ENCODE measurements at regions not wholly inside any gene's neighbourhood (a gene's known extent, or its start where the extent isn't known, plus 50 kb on each side); places are given as distances from the start of the nearest gene placed in this dataset.

- Histone ChIP-seq H3K36me3 (no peaks in the 10 kb centered on the region), H3K9me3 (no peaks in the 10 kb centered on the region), H3K4me3 (no peak overlapping the region), H3K27ac (no peak overlapping the region), H3K4me1 (ENCODE audit: insufficient read depth) (peaks cover 3% of the 10 kb centered on the region), H3K27me3 (no peaks in the 10 kb centered on the region)
- DNase-seq, result no peak
- TF ChIP-seq EP300 (IDR thresholded peaks at IDR 0.05), result no peak
- no peak for TF ChIP-seq POLR2A (IDR thresholded peaks at IDR 0.05)
- TF ChIP-seq CTCF (IDR thresholded peaks at IDR 0.05), result no peak
- intact Hi-C loops (cut with DNase I), result no loop called here
- 57 to 61% (median 58%) methylated on average over 8 of the region's 8 CpGs for WGBS, 3 donors
Observed at GRCh38 chr1:90831910-90832309, 114.8 kb upstream of the BARHL2 start.

- Histone ChIP-seq H3K27ac (no peak overlapping the region), H3K36me3 (no peaks in the 10 kb centered on the region), H3K4me1 (ENCODE audit: insufficient read depth) (no peaks in the 10 kb centered on the region), H3K4me3 (no peak overlapping the region), H3K9me3 (no peaks in the 10 kb centered on the region), H3K27me3 (no peaks in the 10 kb centered on the region)
- 70 to 78% (median 70%) methylated on average over 1 of the region's 1 CpG for WGBS, 3 donors
- DNase-seq, result no peak
- intact Hi-C loops (cut with DNase I), result loop anchor here in 1 of 4 donors (10.0 kb wide), 1 partner anchor 1848 kb away; no protein-coding TSS in a partner anchor
- no peak for TF ChIP-seq POLR2A (IDR thresholded peaks at IDR 0.05)
- no peak for TF ChIP-seq EP300 (IDR thresholded peaks at IDR 0.05)
- TF ChIP-seq CTCF (IDR thresholded peaks at IDR 0.05), result no peak
Observed at GRCh38 chr1:90826834-90827233, 109.7 kb upstream of the BARHL2 start.

- 78 to 87% (median 84%) methylated on average over 13 of the region's 13 CpGs for WGBS, 3 donors
- H3K27me3 ChIP-seq, result no peaks in the 10 kb centered on the region
- no peak overlapping the region for H3K27ac ChIP-seq
- DNase-seq, result no peak
- no peaks in the 10 kb centered on the region for H3K9me3 ChIP-seq
- TF ChIP-seq CTCF (IDR thresholded peaks at IDR 0.05), result no peak
- intact Hi-C loops (cut with DNase I), result loop anchor here in 1 of 4 donors (10.0 kb wide), 1 partner anchor 1849 kb away; no protein-coding TSS in a partner anchor
- H3K36me3 ChIP-seq, result no peaks in the 10 kb centered on the region
- H3K4me1 ChIP-seq (ENCODE audit: insufficient read depth), result no peaks in the 10 kb centered on the region
- no peak overlapping the region for H3K4me3 ChIP-seq
Observed at GRCh38 chr1:90826024-90826423, 108.9 kb upstream of the BARHL2 start.

- H3K4me1 ChIP-seq (ENCODE audit: insufficient read depth), result no peaks in the 10 kb centered on the region
- no peak for DNase-seq
- H3K9me3 ChIP-seq, result no peaks in the 10 kb centered on the region
- WGBS, 3 donors, result 73 to 82% (median 76%) methylated on average over 3 of the region's 3 CpGs
- TF ChIP-seq EP300 (IDR thresholded peaks at IDR 0.05), result no peak
- no peak for TF ChIP-seq CTCF (IDR thresholded peaks at IDR 0.05)
- no peak for TF ChIP-seq POLR2A (IDR thresholded peaks at IDR 0.05)
- intact Hi-C loops (cut with DNase I), result loop anchor here in 1 of 4 donors (10.0 kb wide), 1 partner anchor 1850 kb away; no protein-coding TSS in a partner anchor
- no peaks in the 10 kb centered on the region for H3K36me3 ChIP-seq
- no peaks in the 10 kb centered on the region for H3K27me3 ChIP-seq
- H3K27ac ChIP-seq, result no peak overlapping the region
- H3K4me3 ChIP-seq, result no peak overlapping the region
Observed at GRCh38 chr1:90824551-90824950, 107.4 kb upstream of the BARHL2 start.

All from ovary (tissue), 7 donors.